HG02938 (cell line): ENCODE measurements at regions not wholly inside any gene's neighbourhood (a gene's known extent, or its start where the extent isn't known, plus 50 kb on each side); places are given as distances from the start of the nearest gene placed in this dataset.

Source experiments
- ATAC-seq: cut with Tn5 transposase; IDR thresholded peaks from one replicate; pipeline ENCODE4 v1.9.1; 2021; ENCODE audit warnings: mild to moderate bottlenecking, moderate library complexity; ENCODE audit not compliant: unreplicated experiment

DNA sequence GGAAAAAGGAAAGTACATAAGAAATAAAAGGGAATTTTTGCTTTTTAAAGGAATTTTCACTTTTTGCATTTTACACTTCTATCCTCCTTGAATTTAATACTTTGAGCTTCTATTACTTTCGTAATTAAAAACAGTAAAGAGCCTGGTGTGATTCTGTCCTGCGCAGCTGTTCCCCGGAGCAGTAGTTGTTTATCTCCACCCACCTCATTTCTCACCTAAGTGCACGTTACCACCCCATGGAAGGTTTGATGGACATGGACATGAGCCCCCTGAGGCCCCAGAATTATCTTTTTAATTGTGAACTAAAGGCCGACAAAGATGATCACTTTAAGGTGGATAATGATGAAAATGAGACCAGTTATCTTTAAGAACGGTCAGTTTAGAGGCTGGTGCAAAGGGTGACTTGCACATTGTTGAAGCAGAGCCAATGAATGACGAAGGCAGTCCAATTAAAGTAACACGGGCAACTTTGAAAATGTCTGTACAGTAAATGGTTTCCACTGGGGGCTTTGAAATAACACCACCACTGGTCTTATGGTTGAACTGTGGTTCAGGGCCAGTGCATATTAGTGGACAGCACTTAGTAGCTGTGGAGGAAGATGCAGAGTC, 52.1 kb upstream of the TEX13D start:
- ATAC-seq, result no peak

DNA sequence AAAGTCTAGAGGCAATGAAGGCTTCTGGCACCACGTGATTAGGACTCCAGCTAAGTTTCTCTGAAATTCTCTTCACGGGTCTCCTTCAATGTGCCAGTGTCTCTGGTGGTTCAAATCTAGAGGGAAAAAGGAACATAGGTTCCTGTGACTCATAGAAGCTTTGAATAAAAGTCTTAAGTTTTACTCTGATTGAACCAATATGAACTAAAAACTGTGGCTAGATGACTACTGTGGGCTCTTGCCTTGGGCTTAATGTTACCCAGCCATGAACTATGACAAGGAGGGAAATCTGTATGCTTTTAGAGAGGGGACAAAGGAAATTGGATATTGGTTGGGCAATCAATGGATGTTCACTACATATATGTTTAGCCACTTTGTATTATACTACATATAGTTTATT, 49.9 kb upstream of the TEX13D start:
- no peak for ATAC-seq
